ENCODE measurements at regions not wholly inside any gene's neighbourhood (a gene's known extent, or its start where the extent isn't known, plus 50 kb on each side); places are given as distances from the start of the nearest gene placed in this dataset.

GRCh38 chr3:178137206-178137605 lies 399.0 kb upstream of the KCNMB2 start:
- TF ChIP-seq, protein P1, sequence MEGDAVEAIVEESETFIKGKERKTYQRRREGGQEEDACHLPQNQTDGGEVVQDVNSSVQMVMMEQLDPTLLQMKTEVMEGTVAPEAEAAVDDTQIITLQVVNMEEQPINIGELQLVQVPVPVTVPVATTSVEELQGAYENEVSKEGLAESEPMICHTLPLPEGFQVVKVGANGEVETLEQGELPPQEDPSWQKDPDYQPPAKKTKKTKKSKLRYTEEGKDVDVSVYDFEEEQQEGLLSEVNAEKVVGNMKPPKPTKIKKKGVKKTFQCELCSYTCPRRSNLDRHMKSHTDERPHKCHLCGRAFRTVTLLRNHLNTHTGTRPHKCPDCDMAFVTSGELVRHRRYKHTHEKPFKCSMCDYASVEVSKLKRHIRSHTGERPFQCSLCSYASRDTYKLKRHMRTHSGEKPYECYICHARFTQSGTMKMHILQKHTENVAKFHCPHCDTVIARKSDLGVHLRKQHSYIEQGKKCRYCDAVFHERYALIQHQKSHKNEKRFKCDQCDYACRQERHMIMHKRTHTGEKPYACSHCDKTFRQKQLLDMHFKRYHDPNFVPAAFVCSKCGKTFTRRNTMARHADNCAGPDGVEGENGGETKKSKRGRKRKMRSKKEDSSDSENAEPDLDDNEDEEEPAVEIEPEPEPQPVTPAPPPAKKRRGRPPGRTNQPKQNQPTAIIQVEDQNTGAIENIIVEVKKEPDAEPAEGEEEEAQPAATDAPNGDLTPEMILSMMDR (IDR thresholded peaks at IDR 0.05): no peak
- no peak for TF ChIP-seq POLR2A (IDR thresholded peaks at IDR 0.05)
- TF ChIP-seq EP300 (IDR thresholded peaks at IDR 0.05): no peak

Measured in ovary (tissue), 3 donors.